ENCODE measurements at regions not wholly inside any gene's neighbourhood (a gene's known extent, or its start where the extent isn't known, plus 50 kb on each side); places are given as distances from the start of the nearest gene placed in this dataset.

GRCh38 chr5:97644206-97644605, 461.2 kb upstream of the RIOK2 start:
- Histone ChIP-seq H3K36me3 (ENCODE audit: control insufficient read depth in 4 of 4, insufficient read depth in 3 of 4, low read depth in 1 of 4, low read length in 3 of 4) (no peaks in the 10 kb centered on the region), H3K4me3 (ENCODE audit: low read depth in 1 of 3, low read length in 3 of 3) (no peak overlapping the region), H3K27me3 (ENCODE audit: control insufficient read depth in 4 of 4, insufficient read depth in 4 of 4, low read length in 3 of 4) (no peaks in the 10 kb centered on the region), H3K4me1 (ENCODE audit: control insufficient read depth in 4 of 4, insufficient read depth in 4 of 4, low read length in 3 of 4) (no peaks in the 10 kb centered on the region), H3K9me3 (ENCODE audit: control insufficient read depth in 4 of 4, low read length in 3 of 4) (peaks cover 0 to 6% (median 1%) of the 10 kb centered on the region in 4 donors), H3K9ac (ENCODE audit: low read depth in 1 of 2, low read length in 2 of 2) (no peak overlapping the region), H3K27ac (ENCODE audit: low read depth in 1 of 2, low read length in 2 of 2) (no peak overlapping the region)
- DNase-seq (ENCODE audit: low spot score) = no peak
- no peak for TF ChIP-seq TAF1 (conservative IDR thresholded peaks at IDR 0.05)
- TF ChIP-seq REST (IDR thresholded peaks at IDR 0.05) = no peak
- no peak for TF ChIP-seq ATF3 (IDR thresholded peaks at IDR 0.05)
- TF ChIP-seq ZBTB33 (IDR thresholded peaks at IDR 0.05) = no peak
- TF ChIP-seq GABPA (IDR thresholded peaks at IDR 0.05 in 1 of 2, conservative IDR thresholded peaks at IDR 0.05 in 1 of 2) = no peak
- no peak for TF ChIP-seq NR2F2 (IDR thresholded peaks at IDR 0.05)
- no peak for TF ChIP-seq YY1 (IDR thresholded peaks at IDR 0.05)
- TF ChIP-seq MAX (IDR thresholded peaks at IDR 0.05) = no peak
- TF ChIP-seq SP1 (IDR thresholded peaks at IDR 0.05) = no peak
- TF ChIP-seq JUND (IDR thresholded peaks at IDR 0.05) = no peak
- no peak for TF ChIP-seq HNF4G (IDR thresholded peaks at IDR 0.05)
- no peak for TF ChIP-seq EGR1 (IDR thresholded peaks at IDR 0.05; ENCODE audit: low read depth in 2 of 2)
- TF ChIP-seq RXRA (IDR thresholded peaks at IDR 0.05) = no peak
- TF ChIP-seq RAD21 (IDR thresholded peaks at IDR 0.05) = no peak
- no peak for TF ChIP-seq FOXA1 (IDR thresholded peaks at IDR 0.05)

GRCh38 chr5:97644896-97645295, 461.8 kb upstream of the RIOK2 start:
- no peaks in the 10 kb centered on the region for H3K27me3 ChIP-seq (ENCODE audit: control insufficient read depth in 4 of 4, insufficient read depth in 4 of 4, low read length in 3 of 4)
- TF ChIP-seq HNF4G (IDR thresholded peaks at IDR 0.05) (no peak), ATF3 (IDR thresholded peaks at IDR 0.05) (no peak), JUND (IDR thresholded peaks at IDR 0.05) (no peak), REST (IDR thresholded peaks at IDR 0.05) (no peak), HNF4A (conservative IDR thresholded peaks at IDR 0.05) (no peak), NR2F2 (IDR thresholded peaks at IDR 0.05) (no peak), FOXA2 (IDR thresholded peaks at IDR 0.05) (no peak), GABPA (IDR thresholded peaks at IDR 0.05 in 1 of 2, conservative IDR thresholded peaks at IDR 0.05 in 1 of 2) (no peak), SP1 (IDR thresholded peaks at IDR 0.05) (no peak), TAF1 (conservative IDR thresholded peaks at IDR 0.05) (no peak), MAX (IDR thresholded peaks at IDR 0.05) (no peak), FOXA1 (IDR thresholded peaks at IDR 0.05) (no peak), RXRA (IDR thresholded peaks at IDR 0.05) (no peak), CTCF (IDR thresholded peaks at IDR 0.05; ENCODE audit: low read depth, low read length, missing input control) (no peak)
- H3K9me3 ChIP-seq (ENCODE audit: control insufficient read depth in 4 of 4, low read length in 3 of 4) = peaks cover 0 to 6% (median 1%) of the 10 kb centered on the region in 4 donors
- no peak for DNase-seq (ENCODE audit: low spot score)
- no peak overlapping the region for H3K4me3 ChIP-seq (ENCODE audit: low read depth in 1 of 3, low read length in 3 of 3)
- no peak overlapping the region for H3K27ac ChIP-seq (ENCODE audit: low read depth in 1 of 2, low read length in 2 of 2)
- no peak overlapping the region for H3K9ac ChIP-seq (ENCODE audit: low read depth in 1 of 2, low read length in 2 of 2)
- WGBS = 78% methylated on average over 2 of the region's 2 CpGs
- H3K4me1 ChIP-seq (ENCODE audit: control insufficient read depth in 4 of 4, insufficient read depth in 4 of 4, low read length in 3 of 4) = no peaks in the 10 kb centered on the region
- H3K36me3 ChIP-seq (ENCODE audit: control insufficient read depth in 4 of 4, insufficient read depth in 3 of 4, low read depth in 1 of 4, low read length in 3 of 4) = no peaks in the 10 kb centered on the region

All from liver (tissue), 8 donors.